ENCODE measurements at regions not wholly inside any gene's neighbourhood (a gene's known extent, or its start where the extent isn't known, plus 50 kb on each side); places are given as distances from the start of the nearest gene placed in this dataset.
"Not testable (repeated sequence)": the region's sequence is repeated elsewhere in the genome, so short reads cannot be mapped to it uniquely, and the experiment has no call there.

GRCh38 chr5:121485999-121486398 lies 365.7 kb upstream of the FTMT start:
- FAIRE-seq; H3K9me1 ChIP-seq (ENCODE audit: control insufficient read depth, insufficient read depth, low read length); H3K9ac ChIP-seq (ENCODE audit: insufficient read depth in 1 of 2, low read depth in 2 of 2, low read length in 2 of 2); BruUV-seq (replicated peaks); H3K9me3 ChIP-seq (replicated peaks; ENCODE audit: control insufficient read depth, insufficient read depth, low read depth, low read length); ATAC-seq; in situ Hi-C loops (cut with MboI); CTCF ChIA-PET (ENCODE audit: low intra/inter-chr PET ratio); H3K79me2 ChIP-seq (ENCODE audit: control insufficient read depth, insufficient read depth, low read length); H3K27me3 ChIP-seq (ENCODE audit: control insufficient read depth in 2 of 2, insufficient read depth in 2 of 2, low read length in 2 of 2); H2AFZ ChIP-seq (ENCODE audit: low read depth, low read length); POLR2A ChIA-PET; DNase-seq (ENCODE audit: extremely low read depth in 1 of 4, low spot score in 3 of 4); H3K4me3 ChIP-seq; H3K4me2 ChIP-seq (ENCODE audit: insufficient read depth, low read length); H3K4me1 ChIP-seq (replicated peaks in 1 of 2; ENCODE audit: control insufficient read depth in 2 of 2, insufficient read depth in 2 of 2, low read length in 2 of 2); H3K36me3 ChIP-seq (ENCODE audit: control insufficient read depth, insufficient read depth, low read length); H4K20me1 ChIP-seq (replicated peaks; ENCODE audit: control insufficient read depth, insufficient read depth, low read length); intact Hi-C loops (cut with micrococcal nuclease); H3K27ac ChIP-seq (ENCODE audit: extremely low read depth, low read depth, low read length): not testable (repeated sequence)
- TF ChIP-seq ZNF146 (CRISPR knock-in tag; IDR thresholded peaks at IDR 0.05; ENCODE audit: unreplicated experiment): peak; percentile 62
- WGBS (ENCODE audit: insufficient coverage, low coverage, missing lambda C conversion rate): 14% methylated on average over 2 of the region's 2 CpGs

- intact Hi-C loops (cut with micrococcal nuclease): no loop called here
- Histone ChIP-seq H3K4me1 (replicated peaks in 1 of 2; ENCODE audit: control insufficient read depth in 2 of 2, insufficient read depth in 2 of 2, low read length in 2 of 2) (no peaks in the 10 kb centered on the region), H3K9me3 (replicated peaks; ENCODE audit: control insufficient read depth, insufficient read depth, low read depth, low read length) (no peaks in the 10 kb centered on the region; the same call in 1 of the 2 replicates), H2AFZ (ENCODE audit: low read depth, low read length) (no peak overlapping the region), H3K27me3 (ENCODE audit: control insufficient read depth in 2 of 2, insufficient read depth in 2 of 2, low read length in 2 of 2) (no peaks in the 10 kb centered on the region), H3K4me2 (ENCODE audit: insufficient read depth, low read length) (no peak overlapping the region), H3K9me1 (ENCODE audit: control insufficient read depth, insufficient read depth, low read length) (no peaks in the 10 kb centered on the region), H4K20me1 (replicated peaks; ENCODE audit: control insufficient read depth, insufficient read depth, low read length) (no peaks in the 10 kb centered on the region), H3K27ac (ENCODE audit: extremely low read depth, low read depth, low read length) (no peak overlapping the region), H3K79me2 (ENCODE audit: control insufficient read depth, insufficient read depth, low read length) (no peaks in the 10 kb centered on the region), H3K36me3 (ENCODE audit: control insufficient read depth, insufficient read depth, low read length) (no peaks in the 10 kb centered on the region), H3K9ac (ENCODE audit: insufficient read depth in 1 of 2, low read depth in 2 of 2, low read length in 2 of 2) (no peak overlapping the region), H3K4me3 (no peak overlapping the region)
- ATAC-seq (no peak), FAIRE-seq (no peak), DNase-seq (ENCODE audit: extremely low read depth in 1 of 4, low spot score in 3 of 4) (no peak)
- in situ Hi-C loops (cut with MboI): no loop called here
- ChIA-PET CTCF (ENCODE audit: low intra/inter-chr PET ratio) (no interaction called here), POLR2A (no interaction called here)
- BruUV-seq (replicated peaks): no TSS peak
- TF ChIP-seq, protein P1, sequence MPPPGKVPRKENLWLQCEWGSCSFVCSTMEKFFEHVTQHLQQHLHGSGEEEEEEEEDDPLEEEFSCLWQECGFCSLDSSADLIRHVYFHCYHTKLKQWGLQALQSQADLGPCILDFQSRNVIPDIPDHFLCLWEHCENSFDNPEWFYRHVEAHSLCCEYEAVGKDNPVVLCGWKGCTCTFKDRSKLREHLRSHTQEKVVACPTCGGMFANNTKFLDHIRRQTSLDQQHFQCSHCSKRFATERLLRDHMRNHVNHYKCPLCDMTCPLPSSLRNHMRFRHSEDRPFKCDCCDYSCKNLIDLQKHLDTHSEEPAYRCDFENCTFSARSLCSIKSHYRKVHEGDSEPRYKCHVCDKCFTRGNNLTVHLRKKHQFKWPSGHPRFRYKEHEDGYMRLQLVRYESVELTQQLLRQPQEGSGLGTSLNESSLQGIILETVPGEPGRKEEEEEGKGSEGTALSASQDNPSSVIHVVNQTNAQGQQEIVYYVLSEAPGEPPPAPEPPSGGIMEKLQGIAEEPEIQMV (tag; conservative IDR thresholded peaks at IDR 0.05; ENCODE audit: low read depth): no peak
- TF ChIP-seq, protein P2, sequence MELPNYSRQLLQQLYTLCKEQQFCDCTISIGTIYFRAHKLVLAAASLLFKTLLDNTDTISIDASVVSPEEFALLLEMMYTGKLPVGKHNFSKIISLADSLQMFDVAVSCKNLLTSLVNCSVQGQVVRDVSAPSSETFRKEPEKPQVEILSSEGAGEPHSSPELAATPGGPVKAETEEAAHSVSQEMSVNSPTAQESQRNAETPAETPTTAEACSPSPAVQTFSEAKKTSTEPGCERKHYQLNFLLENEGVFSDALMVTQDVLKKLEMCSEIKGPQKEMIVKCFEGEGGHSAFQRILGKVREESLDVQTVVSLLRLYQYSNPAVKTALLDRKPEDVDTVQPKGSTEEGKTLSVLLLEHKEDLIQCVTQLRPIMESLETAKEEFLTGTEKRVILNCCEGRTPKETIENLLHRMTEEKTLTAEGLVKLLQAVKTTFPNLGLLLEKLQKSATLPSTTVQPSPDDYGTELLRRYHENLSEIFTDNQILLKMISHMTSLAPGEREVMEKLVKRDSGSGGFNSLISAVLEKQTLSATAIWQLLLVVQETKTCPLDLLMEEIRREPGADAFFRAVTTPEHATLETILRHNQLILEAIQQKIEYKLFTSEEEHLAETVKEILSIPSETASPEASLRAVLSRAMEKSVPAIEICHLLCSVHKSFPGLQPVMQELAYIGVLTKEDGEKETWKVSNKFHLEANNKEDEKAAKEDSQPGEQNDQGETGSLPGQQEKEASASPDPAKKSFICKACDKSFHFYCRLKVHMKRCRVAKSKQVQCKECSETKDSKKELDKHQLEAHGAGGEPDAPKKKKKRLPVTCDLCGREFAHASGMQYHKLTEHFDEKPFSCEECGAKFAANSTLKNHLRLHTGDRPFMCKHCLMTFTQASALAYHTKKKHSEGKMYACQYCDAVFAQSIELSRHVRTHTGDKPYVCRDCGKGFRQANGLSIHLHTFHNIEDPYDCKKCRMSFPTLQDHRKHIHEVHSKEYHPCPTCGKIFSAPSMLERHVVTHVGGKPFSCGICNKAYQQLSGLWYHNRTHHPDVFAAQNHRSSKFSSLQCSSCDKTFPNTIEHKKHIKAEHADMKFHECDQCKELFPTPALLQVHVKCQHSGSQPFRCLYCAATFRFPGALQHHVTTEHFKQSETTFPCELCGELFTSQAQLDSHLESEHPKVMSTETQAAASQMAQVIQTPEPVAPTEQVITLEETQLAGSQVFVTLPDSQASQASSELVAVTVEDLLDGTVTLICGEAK (IDR thresholded peaks at IDR 0.05): no peak
- TF ChIP-seq, protein P2 (CRISPR knock-in tag; IDR thresholded peaks at IDR 0.05): no peak
- TF ChIP-seq SNIP1 (IDR thresholded peaks at IDR 0.05; ENCODE audit: low read depth): no peak
- no peak for TF ChIP-seq MAFG (tag; conservative IDR thresholded peaks at IDR 0.05)
- TF ChIP-seq NBN (IDR thresholded peaks at IDR 0.05; ENCODE audit: low read depth): no peak
Observed at GRCh38 chr5:121489972-121490371, 361.7 kb upstream of the FTMT start.

Measured in K562 (cell line).